ENCODE measurements at regions not wholly inside any gene's neighbourhood (a gene's known extent, or its start where the extent isn't known, plus 50 kb on each side); places are given as distances from the start of the nearest gene placed in this dataset.

DNA sequence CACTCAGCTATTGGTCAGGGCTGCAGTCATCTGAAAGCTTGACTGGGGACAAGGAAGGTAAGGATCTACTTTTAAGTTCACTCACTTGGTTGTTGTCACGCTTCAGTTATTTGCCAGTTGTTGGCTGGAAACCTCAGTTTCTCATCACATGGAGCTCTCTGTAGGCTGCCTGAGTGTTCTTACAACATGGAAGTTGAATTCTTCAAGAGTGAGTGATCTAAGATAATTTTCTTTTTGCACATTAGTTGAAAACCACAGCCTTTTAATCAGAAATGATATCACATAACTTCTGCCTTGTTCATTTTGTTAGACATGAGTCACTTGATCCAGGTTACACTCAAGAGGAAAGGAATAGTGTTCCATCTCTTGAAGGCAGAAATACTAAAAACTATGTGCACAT lies 552.7 kb downstream of the RAPGEF2 start:
- no peak overlapping the region for H3K27ac Mint-ChIP-seq (ENCODE audit: unreplicated experiment)
- no peak for DNase-seq (ENCODE audit: low spot score)
- TF ChIP-seq, protein P1, sequence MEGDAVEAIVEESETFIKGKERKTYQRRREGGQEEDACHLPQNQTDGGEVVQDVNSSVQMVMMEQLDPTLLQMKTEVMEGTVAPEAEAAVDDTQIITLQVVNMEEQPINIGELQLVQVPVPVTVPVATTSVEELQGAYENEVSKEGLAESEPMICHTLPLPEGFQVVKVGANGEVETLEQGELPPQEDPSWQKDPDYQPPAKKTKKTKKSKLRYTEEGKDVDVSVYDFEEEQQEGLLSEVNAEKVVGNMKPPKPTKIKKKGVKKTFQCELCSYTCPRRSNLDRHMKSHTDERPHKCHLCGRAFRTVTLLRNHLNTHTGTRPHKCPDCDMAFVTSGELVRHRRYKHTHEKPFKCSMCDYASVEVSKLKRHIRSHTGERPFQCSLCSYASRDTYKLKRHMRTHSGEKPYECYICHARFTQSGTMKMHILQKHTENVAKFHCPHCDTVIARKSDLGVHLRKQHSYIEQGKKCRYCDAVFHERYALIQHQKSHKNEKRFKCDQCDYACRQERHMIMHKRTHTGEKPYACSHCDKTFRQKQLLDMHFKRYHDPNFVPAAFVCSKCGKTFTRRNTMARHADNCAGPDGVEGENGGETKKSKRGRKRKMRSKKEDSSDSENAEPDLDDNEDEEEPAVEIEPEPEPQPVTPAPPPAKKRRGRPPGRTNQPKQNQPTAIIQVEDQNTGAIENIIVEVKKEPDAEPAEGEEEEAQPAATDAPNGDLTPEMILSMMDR (IDR thresholded peaks at IDR 0.05): no peak
- no peak overlapping the region for H3K4me3 Mint-ChIP-seq (ENCODE audit: unreplicated experiment)
- no peaks in the 10 kb centered on the region for H3K9me3 Mint-ChIP-seq (ENCODE audit: low read depth)
- H3K27me3 Mint-ChIP-seq (ENCODE audit: low read depth): peaks cover 8% of the 10 kb centered on the region
- H3K4me1 Mint-ChIP-seq (ENCODE audit: low read depth): no peaks in the 10 kb centered on the region
- no peaks in the 10 kb centered on the region for H3K36me3 Mint-ChIP-seq (ENCODE audit: low read depth)

DNA sequence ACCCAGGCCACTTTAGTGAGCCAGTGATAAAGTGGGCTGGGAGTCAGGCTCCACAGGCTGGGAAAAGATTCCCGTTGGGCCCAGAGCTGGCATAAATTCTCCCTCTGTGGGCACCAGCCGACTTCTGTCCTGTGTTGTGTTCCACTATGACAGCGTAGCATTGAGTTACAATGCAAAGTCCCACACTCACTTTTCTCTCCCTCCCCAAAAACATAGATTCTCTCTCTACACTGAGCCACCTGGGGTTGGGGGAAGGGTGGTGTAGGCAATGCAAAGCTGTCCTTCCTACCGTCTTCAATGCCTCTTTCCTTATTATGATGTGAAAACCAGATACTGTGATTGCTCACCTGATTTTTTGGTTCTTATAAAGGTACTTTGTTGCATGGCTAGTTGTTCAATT lies 566.2 kb downstream of the RAPGEF2 start:
- H3K4me3 Mint-ChIP-seq (ENCODE audit: unreplicated experiment): no peak overlapping the region
- H3K36me3 Mint-ChIP-seq (ENCODE audit: low read depth): no peaks in the 10 kb centered on the region
- no peaks in the 10 kb centered on the region for H3K9me3 Mint-ChIP-seq (ENCODE audit: low read depth)
- H3K27me3 Mint-ChIP-seq (ENCODE audit: low read depth): peaks cover 20% of the 10 kb centered on the region
- H3K4me1 Mint-ChIP-seq (ENCODE audit: low read depth): peaks cover 5% of the 10 kb centered on the region
- no peak for DNase-seq (ENCODE audit: low spot score)
- no peak overlapping the region for H3K27ac Mint-ChIP-seq (ENCODE audit: unreplicated experiment)
- TF ChIP-seq, protein P1 (IDR thresholded peaks at IDR 0.05): no peak

DNA sequence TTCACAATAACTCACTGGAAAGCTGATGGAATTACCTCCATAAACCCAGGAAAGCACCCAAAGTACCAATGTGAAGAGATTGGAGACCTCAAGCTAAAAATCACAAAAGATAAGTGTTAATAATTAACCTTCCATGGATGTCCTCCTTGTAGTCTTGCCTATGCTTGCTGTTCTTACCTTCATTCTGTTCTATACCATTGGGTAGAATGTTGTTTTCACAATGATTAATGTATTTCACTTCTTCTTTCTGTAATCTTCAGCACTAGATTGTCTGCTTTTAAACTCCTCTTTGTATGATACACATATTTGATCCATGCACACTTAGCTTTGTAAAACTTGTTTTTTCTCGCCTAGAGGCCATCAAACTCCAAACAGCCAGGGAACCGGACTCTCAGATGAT lies 570.3 kb downstream of the RAPGEF2 start:
- Mint-ChIP-seq H3K36me3 (ENCODE audit: low read depth) (no peaks in the 10 kb centered on the region), H3K4me1 (ENCODE audit: low read depth) (no peaks in the 10 kb centered on the region), H3K27ac (ENCODE audit: unreplicated experiment) (no peak overlapping the region), H3K27me3 (ENCODE audit: low read depth) (peaks cover 16% of the 10 kb centered on the region), H3K9me3 (ENCODE audit: low read depth) (no peaks in the 10 kb centered on the region), H3K4me3 (ENCODE audit: unreplicated experiment) (no peak overlapping the region)
- TF ChIP-seq, protein P1 (IDR thresholded peaks at IDR 0.05): no peak
- no peak for DNase-seq (ENCODE audit: low spot score)

- DNase-seq (ENCODE audit: low spot score): no peak
- no peaks in the 10 kb centered on the region for H3K9me3 Mint-ChIP-seq (ENCODE audit: low read depth)
- H3K4me1 Mint-ChIP-seq (ENCODE audit: low read depth): no peaks in the 10 kb centered on the region
- TF ChIP-seq, protein P1 (IDR thresholded peaks at IDR 0.05): no peak
- H3K36me3 Mint-ChIP-seq (ENCODE audit: low read depth): no peaks in the 10 kb centered on the region
- no peak overlapping the region for H3K27ac Mint-ChIP-seq (ENCODE audit: unreplicated experiment)
- no peak overlapping the region for H3K4me3 Mint-ChIP-seq (ENCODE audit: unreplicated experiment)
- H3K27me3 Mint-ChIP-seq (ENCODE audit: low read depth): peaks cover 16% of the 10 kb centered on the region
Measured at GRCh38 chr4:159674241-159674640, 571.4 kb downstream of the RAPGEF2 start.

DNA sequence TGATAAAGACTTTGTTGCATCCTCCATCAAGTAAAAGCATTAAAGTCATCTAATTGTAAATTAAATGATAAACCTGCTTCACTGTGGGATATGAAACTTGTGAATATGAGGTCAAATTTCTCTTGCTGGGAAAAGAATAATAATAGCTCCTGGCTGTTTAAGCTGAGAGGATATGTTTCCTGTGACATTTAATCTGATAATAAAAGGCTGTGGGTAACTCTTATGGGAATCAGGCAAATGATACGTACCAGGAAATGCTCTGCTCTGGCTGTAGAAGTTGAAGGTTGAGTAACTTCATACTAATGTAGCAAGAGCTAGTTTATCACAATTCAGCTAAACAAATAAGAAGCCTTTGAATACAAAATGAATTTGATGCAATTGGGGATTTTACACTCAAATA lies 574.6 kb downstream of the RAPGEF2 start:
- peaks cover 18% of the 10 kb centered on the region for H3K27me3 Mint-ChIP-seq (ENCODE audit: low read depth)
- TF ChIP-seq, protein P1 (IDR thresholded peaks at IDR 0.05): no peak
- no peak overlapping the region for H3K4me3 Mint-ChIP-seq (ENCODE audit: unreplicated experiment)
- DNase-seq (ENCODE audit: low spot score): no peak
- H3K36me3 Mint-ChIP-seq (ENCODE audit: low read depth): no peaks in the 10 kb centered on the region
- H3K9me3 Mint-ChIP-seq (ENCODE audit: low read depth): peaks cover 2% of the 10 kb centered on the region
- no peaks in the 10 kb centered on the region for H3K4me1 Mint-ChIP-seq (ENCODE audit: low read depth)
- H3K27ac Mint-ChIP-seq (ENCODE audit: unreplicated experiment): no peak overlapping the region
